Transverse colon (tissue), 4 donors: ENCODE measurements at regions not wholly inside any gene's neighbourhood (a gene's known extent, or its start where the extent isn't known, plus 50 kb on each side); places are given as distances from the start of the nearest gene placed in this dataset.

ENCODE experiments used
- DNase-seq: peaks from one replicate; pipeline ENCODE4 v3.0.0-alpha.2; 2019
- H3K27ac ChIP-seq, 4 donors: fragments of 200-600 bp; sonication (generic); 2 replicates each; pipeline ENCODE4 v1.5.1; 2016 to 2018; ENCODE audit warnings: inconsistent platforms in 4 of 4
- H3K27me3 ChIP-seq: fragments of 200-600 bp; sonication (generic); 2 replicates; pipeline ENCODE4 v1.5.1; 2017; ENCODE audit warnings: inconsistent platforms
- H3K36me3 ChIP-seq, 4 donors: fragments of 200-600 bp; sonication (generic); 2 replicates each; pipeline ENCODE4 v1.5.1; 2017 to 2019; ENCODE audit warnings: inconsistent platforms in 4 of 4
- H3K4me1 ChIP-seq, 4 donors: fragments of 200-600 bp; sonication (generic); 2 replicates each; pipeline ENCODE4 v1.5.1; 2017 to 2020; ENCODE audit warnings: inconsistent platforms in 4 of 4
- H3K4me3 ChIP-seq, 4 donors: fragments of 200-600 bp; sonication (generic); 1 replicate in 1 of 4; 2 replicates in 3 of 4; pipeline versions ENCODE4 v1.5.1 to v1.6.1; 2017 to 2019; ENCODE audit warnings: inconsistent platforms in 4 of 4
- H3K9me3 ChIP-seq, 2 donors: fragments of 200-600 bp; sonication (generic); 2 replicates each; pipeline ENCODE4 v1.5.1; 2017 to 2019; ENCODE audit warnings: inconsistent platforms in 2 of 2
- EP300 ChIP-seq: sonication (generic); formaldehyde crosslinking; IDR thresholded peaks from one replicate; pipeline ENCODE4 v1.6.1; 2017; ENCODE audit warnings: antibody characterized with exemption, low read depth
- POLR2A ChIP-seq: fragments of 450-650 bp; IDR thresholded peaks from one replicate; pipeline ENCODE4 v1.6.1; 2016; ENCODE audit warnings: antibody characterized with exemption, mild to moderate bottlenecking, moderate library complexity
- POLR2AphosphoS5 ChIP-seq, 3 donors: sonication (generic); formaldehyde crosslinking; IDR thresholded peaks; one replicate each; pipeline ENCODE4 v1.6.1; 2016; ENCODE audit warnings: antibody characterized with exemption in 3 of 3
- WGBS, 2 donors: methylation state at CpG; one replicate each; pipeline ENCODE4 v1.1.5; 2018; ENCODE audit warnings: low coverage in 1 of 2; 5-methylcytosine and 5-hydroxymethylcytosine counted together
- in situ Hi-C, 4 donors: fragments of 200-750 bp; cut with MboI; loops; one replicate each; pipeline versions ENCODE4 v1.15.0 to v1.15.1; 2017; ENCODE audit warnings: low sequenced_read_pairs in 3 of 4, low pct_ligation_motif_present in 1 of 4, low pct_unique_long_range_greater_than_20kb in 1 of 4
- intact Hi-C: fragments of 100-400 bp; cut with DNase I; formaldehyde crosslinking; loops from one replicate; pipeline ENCODE4 v1.15.1; 2023; ENCODE audit warnings: low total_unique reads
- TF ChIP-seq, protein P1 (sequence below), 5 experiments: fragments of 200-600 bp in 3 of 5; fragments of 450-650 bp in 2 of 5; sonication (generic) in 3 of 5; IDR thresholded peaks; 1 replicate in 2 of 5; 2 replicates in 3 of 5; pipeline ENCODE4 v1.5.1; 2016 to 2017; ENCODE audit warnings: antibody characterized with exemption in 5 of 5, inconsistent platforms in 3 of 5, mild to moderate bottlenecking in 2 of 5, moderate library complexity in 1 of 5

DNA sequence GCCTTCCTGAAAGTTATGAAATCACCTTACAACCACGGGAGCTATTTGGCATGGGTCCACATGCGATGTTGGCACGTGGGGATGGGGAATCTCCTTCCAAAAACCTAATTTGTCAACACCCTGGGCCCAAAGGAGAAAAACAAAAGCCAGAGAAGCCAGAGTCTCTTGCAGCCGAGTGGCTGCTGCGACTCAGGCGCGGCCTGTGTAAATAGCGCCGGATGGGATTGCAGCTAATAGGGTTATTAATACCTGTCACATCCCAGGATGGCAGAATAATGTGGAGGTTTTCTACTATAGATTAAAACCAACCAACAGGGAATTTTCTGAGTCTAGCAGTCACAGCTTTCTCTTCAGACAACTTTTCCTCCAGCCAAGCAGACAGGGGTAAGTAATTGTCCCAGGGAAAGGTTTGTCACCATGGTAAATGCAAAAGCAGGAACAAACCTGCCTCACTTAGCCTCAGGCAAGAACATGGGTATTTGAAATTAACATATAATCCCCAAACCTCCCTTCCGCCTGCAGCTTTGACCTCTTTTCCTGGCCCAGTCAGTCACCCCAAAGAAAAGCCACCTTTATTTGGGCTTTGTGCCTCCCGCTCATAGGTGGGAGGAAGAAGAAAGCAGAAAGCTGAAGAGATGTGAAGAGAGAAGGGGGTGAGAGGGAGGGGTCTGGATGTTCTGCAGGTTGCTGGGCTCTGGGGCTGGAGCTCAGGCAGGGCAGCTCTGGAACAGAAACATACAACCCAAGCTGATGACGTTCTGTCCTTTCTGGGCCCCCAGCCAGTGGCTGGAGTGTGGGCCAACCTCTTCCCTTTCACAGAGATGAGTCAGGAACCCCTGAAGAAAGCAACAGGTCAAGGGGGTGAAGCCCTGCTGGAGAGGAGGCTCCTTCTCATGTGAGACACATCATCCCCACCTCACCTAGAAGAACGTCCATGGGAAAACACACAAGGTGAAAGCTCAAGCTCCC is 376.5 kb downstream of the NXPE2 start:
- no peak for DNase-seq
- 75 to 77% methylated on average over 6 to 13 of the region's 13 CpGs for WGBS, 2 donors
- intact Hi-C loops (no loop called here), in situ Hi-C loops (no loop called here)
- H3K4me1 ChIP-seq: no peaks in the 10 kb centered on the region
- no peaks in the 10 kb centered on the region for H3K27me3 ChIP-seq
- no peak overlapping the region for H3K27ac ChIP-seq
- TF ChIP-seq POLR2A (no peak), EP300 (no peak), POLR2AphosphoS5 (IDR thresholded peaks at IDR 0.05) (no peak)
- TF ChIP-seq, protein P1, sequence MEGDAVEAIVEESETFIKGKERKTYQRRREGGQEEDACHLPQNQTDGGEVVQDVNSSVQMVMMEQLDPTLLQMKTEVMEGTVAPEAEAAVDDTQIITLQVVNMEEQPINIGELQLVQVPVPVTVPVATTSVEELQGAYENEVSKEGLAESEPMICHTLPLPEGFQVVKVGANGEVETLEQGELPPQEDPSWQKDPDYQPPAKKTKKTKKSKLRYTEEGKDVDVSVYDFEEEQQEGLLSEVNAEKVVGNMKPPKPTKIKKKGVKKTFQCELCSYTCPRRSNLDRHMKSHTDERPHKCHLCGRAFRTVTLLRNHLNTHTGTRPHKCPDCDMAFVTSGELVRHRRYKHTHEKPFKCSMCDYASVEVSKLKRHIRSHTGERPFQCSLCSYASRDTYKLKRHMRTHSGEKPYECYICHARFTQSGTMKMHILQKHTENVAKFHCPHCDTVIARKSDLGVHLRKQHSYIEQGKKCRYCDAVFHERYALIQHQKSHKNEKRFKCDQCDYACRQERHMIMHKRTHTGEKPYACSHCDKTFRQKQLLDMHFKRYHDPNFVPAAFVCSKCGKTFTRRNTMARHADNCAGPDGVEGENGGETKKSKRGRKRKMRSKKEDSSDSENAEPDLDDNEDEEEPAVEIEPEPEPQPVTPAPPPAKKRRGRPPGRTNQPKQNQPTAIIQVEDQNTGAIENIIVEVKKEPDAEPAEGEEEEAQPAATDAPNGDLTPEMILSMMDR (IDR thresholded peaks at IDR 0.05): no peak
- H3K4me3 ChIP-seq: no peak overlapping the region
- no peaks in the 10 kb centered on the region for H3K36me3 ChIP-seq
- peaks cover 0 to 9% of the 10 kb centered on the region in 2 donors for H3K9me3 ChIP-seq

DNA sequence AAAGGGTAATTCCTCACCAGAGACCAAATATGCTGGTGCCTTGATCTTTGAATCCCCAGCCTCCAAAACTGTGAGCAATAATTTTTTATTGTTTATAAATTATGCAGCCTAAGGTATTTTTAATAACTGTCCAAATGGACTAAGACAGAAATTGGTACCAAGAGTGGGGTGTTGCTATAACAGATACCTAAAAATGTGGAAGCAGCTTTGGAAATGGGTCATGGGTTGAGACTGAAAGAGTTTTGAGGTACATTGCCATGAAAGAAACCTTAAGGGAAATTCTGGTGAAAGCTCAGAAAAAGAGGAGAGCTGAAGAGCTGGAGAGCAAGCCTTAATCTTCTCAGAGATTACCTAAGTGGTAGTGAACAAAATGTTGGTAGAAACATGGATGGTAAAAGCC is 378.2 kb downstream of the NXPE2 start:
- DNase-seq: no peak
- intact Hi-C loops: no loop called here
- in situ Hi-C loops: no loop called here

GRCh38 chr11:115060840-115061239 is 382.5 kb downstream of the NXPE2 start:
- no peak for DNase-seq
- WGBS, 2 donors: 33 to 53% methylated on average over 1 to 4 of the region's 4 CpGs
- no peaks in the 10 kb centered on the region for H3K36me3 ChIP-seq
- TF ChIP-seq, protein P1 (IDR thresholded peaks at IDR 0.05): no peak
- TF ChIP-seq EP300 (no peak), POLR2A (no peak), POLR2AphosphoS5 (IDR thresholded peaks at IDR 0.05) (no peak)
- in situ Hi-C loops (no loop called here), intact Hi-C loops (no loop called here)
- H3K4me1 ChIP-seq: no peaks in the 10 kb centered on the region
- H3K27me3 ChIP-seq: no peaks in the 10 kb centered on the region
- H3K9me3 ChIP-seq: peaks cover 0 to 9% of the 10 kb centered on the region in 2 donors
- no peak overlapping the region for H3K4me3 ChIP-seq
- H3K27ac ChIP-seq: no peak overlapping the region

More for the DNA sequence above, 378.2 kb downstream of the NXPE2 start:
- TF ChIP-seq POLR2A (no peak), POLR2AphosphoS5 (IDR thresholded peaks at IDR 0.05) (no peak), EP300 (no peak)
- TF ChIP-seq, protein P1 (IDR thresholded peaks at IDR 0.05): no peak
- Histone ChIP-seq H3K9me3 (peaks cover 0 to 9% of the 10 kb centered on the region in 2 donors), H3K4me1 (no peaks in the 10 kb centered on the region), H3K4me3 (no peak overlapping the region), H3K27ac (no peak overlapping the region), H3K27me3 (no peaks in the 10 kb centered on the region), H3K36me3 (no peaks in the 10 kb centered on the region)

DNA sequence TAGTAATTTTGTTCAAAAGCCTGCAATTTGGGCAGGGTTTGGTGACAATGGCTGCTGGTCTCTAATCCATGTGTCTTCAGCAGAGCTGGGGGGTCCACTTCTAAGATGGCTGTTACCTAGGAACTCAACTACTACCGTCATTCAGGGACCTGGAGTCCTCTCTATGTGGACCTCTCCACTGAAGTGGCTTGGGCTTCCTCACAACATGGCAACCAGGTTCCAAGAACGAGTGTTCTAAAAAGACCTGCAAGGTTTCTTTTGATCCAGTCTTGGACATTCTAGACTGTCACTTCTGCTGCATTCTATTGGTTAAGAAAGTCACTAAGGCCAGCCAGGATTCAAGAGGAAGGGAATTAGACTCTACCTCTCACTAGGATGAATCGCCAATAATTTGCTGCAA is 387.0 kb downstream of the NXPE2 start:
- 83 to 85% methylated on average over 1 to 3 of the region's 3 CpGs for WGBS, 2 donors
- Histone ChIP-seq H3K27me3 (no peaks in the 10 kb centered on the region), H3K27ac (no peak overlapping the region), H3K4me1 (no peaks in the 10 kb centered on the region), H3K4me3 (no peak overlapping the region), H3K9me3 (no peaks in the 10 kb centered on the region), H3K36me3 (no peaks in the 10 kb centered on the region)
- no peak for DNase-seq
- intact Hi-C loops: loop anchor here (5.0 kb wide), 1 partner anchor 1338 kb away; no protein-coding TSS in a partner anchor
- in situ Hi-C loops: no loop called here
- TF ChIP-seq POLR2A (no peak), POLR2AphosphoS5 (IDR thresholded peaks at IDR 0.05) (no peak), EP300 (no peak)
- TF ChIP-seq, protein P1 (IDR thresholded peaks at IDR 0.05): no peak
